Heart left ventricle (tissue), 13 donors: ENCODE measurements at regions not wholly inside any gene's neighbourhood (a gene's known extent, or its start where the extent isn't known, plus 50 kb on each side); places are given as distances from the start of the nearest gene placed in this dataset.

Source experiments
- POLR2A ChIP-seq, 2 donors: fragments of 450-650 bp; IDR thresholded peaks; one replicate each; pipeline ENCODE4 v1.6.1; 2017; ENCODE audit warnings: antibody characterized with exemption in 2 of 2, mild to moderate bottlenecking in 2 of 2, moderate library complexity in 2 of 2
- TF ChIP-seq, protein P1 (sequence below), 12 donors: fragments of 200-600 bp; sonication (generic) in 4 of 12; IDR thresholded peaks; one replicate each; pipeline versions ENCODE4 v1.5.0 to v1.8.0; 2018 to 2022; ENCODE audit warnings: antibody characterized with exemption in 12 of 12, mild to moderate bottlenecking in 5 of 12
- donor health status: ischemic (EF 13 %, LVEDD 7.1; RV severe dilation, severe dysfunction).
- donor health status: DM: no; HTN: yes; CAD: no.
- donor health status: DM: no; HTN: no; CAD: no.
- donor health status: ischemic (EF 25% LVEDD 6.9; RV normal size, moderate dysfunction).
- donor health status: ischemic (EF 25% LVEDD 5.7; RV mildly dilated, moderate dysfunction).
- donor health status: ischemic (EF 35%, LVEDD 5.7; RV mildly dilated, moderate dysfunction).
- donor health status: nonischemic (EF 11% LVEDD 7.7; RV severe dilation, severe dysfunction).
- donor health status: DM: yes; HTN: yes; CAD: no.
- donor health status: PGD.
- donor health status: ischemic (EF 29% LVEDD 5.4; RV normal size, mild dysfunction).
- donor health status: nonischemic (EF 23%, LVEDD 6.1; RV moderate dilation, normal function).

DNA sequence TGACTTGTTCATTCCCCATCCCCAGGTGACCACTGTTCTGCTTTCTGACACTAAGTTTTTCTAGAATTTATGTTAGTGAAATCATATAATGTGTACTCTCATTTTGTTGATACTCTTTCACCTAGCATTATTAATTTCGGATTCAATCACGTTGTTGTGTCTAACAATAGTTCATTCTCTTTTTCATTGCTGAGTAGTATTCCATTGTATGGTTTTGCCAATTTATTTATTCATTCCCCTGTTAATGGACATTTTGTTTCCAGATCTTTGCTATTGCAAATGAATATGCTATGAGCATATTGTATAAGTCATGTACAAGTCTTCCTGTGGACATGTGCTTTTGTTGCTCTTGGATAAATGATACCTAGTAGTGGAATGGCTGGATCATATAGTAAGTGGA lies 146.4 kb downstream of the FAM204A start:
- TF ChIP-seq, protein P1, sequence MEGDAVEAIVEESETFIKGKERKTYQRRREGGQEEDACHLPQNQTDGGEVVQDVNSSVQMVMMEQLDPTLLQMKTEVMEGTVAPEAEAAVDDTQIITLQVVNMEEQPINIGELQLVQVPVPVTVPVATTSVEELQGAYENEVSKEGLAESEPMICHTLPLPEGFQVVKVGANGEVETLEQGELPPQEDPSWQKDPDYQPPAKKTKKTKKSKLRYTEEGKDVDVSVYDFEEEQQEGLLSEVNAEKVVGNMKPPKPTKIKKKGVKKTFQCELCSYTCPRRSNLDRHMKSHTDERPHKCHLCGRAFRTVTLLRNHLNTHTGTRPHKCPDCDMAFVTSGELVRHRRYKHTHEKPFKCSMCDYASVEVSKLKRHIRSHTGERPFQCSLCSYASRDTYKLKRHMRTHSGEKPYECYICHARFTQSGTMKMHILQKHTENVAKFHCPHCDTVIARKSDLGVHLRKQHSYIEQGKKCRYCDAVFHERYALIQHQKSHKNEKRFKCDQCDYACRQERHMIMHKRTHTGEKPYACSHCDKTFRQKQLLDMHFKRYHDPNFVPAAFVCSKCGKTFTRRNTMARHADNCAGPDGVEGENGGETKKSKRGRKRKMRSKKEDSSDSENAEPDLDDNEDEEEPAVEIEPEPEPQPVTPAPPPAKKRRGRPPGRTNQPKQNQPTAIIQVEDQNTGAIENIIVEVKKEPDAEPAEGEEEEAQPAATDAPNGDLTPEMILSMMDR (IDR thresholded peaks at IDR 0.05), result no peak
- no peak for TF ChIP-seq POLR2A (IDR thresholded peaks at IDR 0.05)
